ENCODE measurements at regions not wholly inside any gene's neighbourhood (a gene's known extent, or its start where the extent isn't known, plus 50 kb on each side); places are given as distances from the start of the nearest gene placed in this dataset.

DNA sequence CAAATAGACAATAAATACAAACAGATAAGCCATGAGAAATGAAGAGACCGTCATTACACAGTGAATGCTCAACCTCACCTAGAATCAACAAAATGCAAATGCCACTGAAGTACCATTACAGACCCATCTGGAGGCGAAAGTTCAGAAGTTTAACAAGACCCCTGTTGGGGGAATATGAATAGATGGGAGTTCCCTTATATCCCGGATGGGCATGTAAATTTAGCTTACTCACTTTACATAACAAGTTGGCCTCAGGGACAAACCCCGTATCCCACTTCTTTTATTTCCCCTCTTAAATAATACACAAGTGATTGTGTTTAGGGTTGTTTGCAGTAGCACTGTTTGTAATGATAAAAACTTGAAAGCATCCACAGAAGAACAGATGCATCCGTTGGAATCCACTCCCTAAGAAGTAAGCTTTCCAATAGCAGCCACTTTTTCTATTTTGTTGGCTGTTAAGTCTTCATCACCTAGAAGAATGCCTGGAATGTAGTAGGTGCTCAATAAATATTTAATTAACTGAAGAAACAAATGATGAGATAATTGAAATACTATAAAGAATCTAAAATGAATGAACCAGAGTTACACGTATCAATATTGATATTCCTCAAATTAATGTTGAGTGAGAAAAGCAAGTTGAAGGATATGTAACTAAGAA lies 1076.3 kb upstream of the TENM3 start:
- no peak overlapping the region for H3K9ac ChIP-seq (ENCODE audit: control insufficient read depth, insufficient read depth, low read length)
- DNase-seq (ENCODE audit: low read depth, low spot score): no peak

More for the DNA sequence above, 1076.3 kb upstream of the TENM3 start:
- Histone ChIP-seq H3K4me2 (ENCODE audit: control insufficient read depth, insufficient read depth) (no peak overlapping the region), H3K27ac (ENCODE audit: control insufficient read depth, insufficient read depth) (no peak overlapping the region), H3K9me3 (replicated peaks; ENCODE audit: control insufficient read depth, insufficient read depth, low read length) (no peaks in the 10 kb centered on the region), H3K27me3 (replicated peaks in 1 of 2; ENCODE audit: control insufficient read depth in 2 of 2, insufficient read depth in 2 of 2, low read length in 1 of 2) (no peaks in the 10 kb centered on the region), H3K79me2 (ENCODE audit: control insufficient read depth, insufficient read depth, low read length) (no peaks in the 10 kb centered on the region), H3K36me3 (ENCODE audit: control insufficient read depth in 2 of 2, insufficient read depth in 2 of 2, low read length in 1 of 2) (no peaks in the 10 kb centered on the region), H3K4me1 (ENCODE audit: control insufficient read depth, insufficient read depth, low read length) (no peaks in the 10 kb centered on the region), H3K4me3 (no peak overlapping the region), H4K20me1 (ENCODE audit: control insufficient read depth, insufficient read depth) (no peaks in the 10 kb centered on the region), H2AFZ (ENCODE audit: control insufficient read depth, low read depth, low read length) (no peak overlapping the region)
- ChIA-PET CTCF (no interaction called here), POLR2A (no interaction called here), SMC1A (ENCODE audit: uncharacterized antibody, unreplicated experiment) (no interaction called here), RAD21 (ENCODE audit: unreplicated experiment) (no interaction called here)
- FAIRE-seq (no peak), ATAC-seq (no peak)
- BruUV-seq (replicated peaks): no TSS peak
- in situ Hi-C loops (cut with MboI) (no loop called here), intact Hi-C loops (cut with micrococcal nuclease; ENCODE audit: unreplicated experiment) (no loop called here)
- WGBS (ENCODE audit: insufficient coverage, insufficient replicate concordance, low lambda C conversion rate, missing lambda C conversion rate): 46% methylated on average over 6 of the region's 6 CpGs
- TF ChIP-seq ZNF24 (IDR thresholded peaks at IDR 0.05) (no peak), CHD2 (IDR thresholded peaks at IDR 0.05; ENCODE audit: borderline replicate concordance, low read depth, low read length) (no peak), HCFC1 (IDR thresholded peaks at IDR 0.05; ENCODE audit: low read length) (no peak), PRDM15 (CRISPR knock-in tag; IDR thresholded peaks at IDR 0.05) (no peak), IKZF1 (conservative IDR thresholded peaks at IDR 0.05) (no peak), IRF3 (IDR thresholded peaks at IDR 0.05) (no peak), NFXL1 (IDR thresholded peaks at IDR 0.05; ENCODE audit: borderline replicate concordance) (no peak), RUNX3 (IDR thresholded peaks at IDR 0.05; ENCODE audit: low read length) (no peak), STAT1 (conservative IDR thresholded peaks at IDR 0.05) (no peak)
- TF ChIP-seq, protein P1, sequence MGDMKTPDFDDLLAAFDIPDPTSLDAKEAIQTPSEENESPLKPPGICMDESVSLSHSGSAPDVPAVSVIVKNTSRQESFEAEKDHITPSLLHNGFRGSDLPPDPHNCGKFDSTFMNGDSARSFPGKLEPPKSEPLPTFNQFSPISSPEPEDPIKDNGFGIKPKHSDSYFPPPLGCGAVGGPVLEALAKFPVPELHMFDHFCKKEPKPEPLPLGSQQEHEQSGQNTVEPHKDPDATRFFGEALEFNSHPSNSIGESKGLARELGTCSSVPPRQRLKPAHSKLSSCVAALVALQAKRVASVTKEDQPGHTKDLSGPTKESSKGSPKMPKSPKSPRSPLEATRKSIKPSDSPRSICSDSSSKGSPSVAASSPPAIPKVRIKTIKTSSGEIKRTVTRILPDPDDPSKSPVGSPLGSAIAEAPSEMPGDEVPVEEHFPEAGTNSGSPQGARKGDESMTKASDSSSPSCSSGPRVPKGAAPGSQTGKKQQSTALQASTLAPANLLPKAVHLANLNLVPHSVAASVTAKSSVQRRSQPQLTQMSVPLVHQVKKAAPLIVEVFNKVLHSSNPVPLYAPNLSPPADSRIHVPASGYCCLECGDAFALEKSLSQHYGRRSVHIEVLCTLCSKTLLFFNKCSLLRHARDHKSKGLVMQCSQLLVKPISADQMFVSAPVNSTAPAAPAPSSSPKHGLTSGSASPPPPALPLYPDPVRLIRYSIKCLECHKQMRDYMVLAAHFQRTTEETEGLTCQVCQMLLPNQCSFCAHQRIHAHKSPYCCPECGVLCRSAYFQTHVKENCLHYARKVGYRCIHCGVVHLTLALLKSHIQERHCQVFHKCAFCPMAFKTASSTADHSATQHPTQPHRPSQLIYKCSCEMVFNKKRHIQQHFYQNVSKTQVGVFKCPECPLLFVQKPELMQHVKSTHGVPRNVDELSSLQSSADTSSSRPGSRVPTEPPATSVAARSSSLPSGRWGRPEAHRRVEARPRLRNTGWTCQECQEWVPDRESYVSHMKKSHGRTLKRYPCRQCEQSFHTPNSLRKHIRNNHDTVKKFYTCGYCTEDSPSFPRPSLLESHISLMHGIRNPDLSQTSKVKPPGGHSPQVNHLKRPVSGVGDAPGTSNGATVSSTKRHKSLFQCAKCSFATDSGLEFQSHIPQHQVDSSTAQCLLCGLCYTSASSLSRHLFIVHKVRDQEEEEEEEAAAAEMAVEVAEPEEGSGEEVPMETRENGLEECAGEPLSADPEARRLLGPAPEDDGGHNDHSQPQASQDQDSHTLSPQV (IDR thresholded peaks at IDR 0.05): no peak

Measured in GM12878 (cell line).